HCT116 (cell line): ENCODE measurements at regions not wholly inside any gene's neighbourhood (a gene's known extent, or its start where the extent isn't known, plus 50 kb on each side); places are given as distances from the start of the nearest gene placed in this dataset.

Experiments used
- ATAC-seq: fragments of 200-7000 bp; cut with Tn5 transposase; 2 replicates; pipeline ENCODE4 v1.9.1; 2020; ENCODE audit warnings: mild to moderate bottlenecking, moderate library complexity
- BruUV-seq: library from RNA; stranded (reverse); fragments of 400-500 nt; replicated peaks from 2 replicates; lab custom pipeline; 2021; lab: Mats Ljungman, UMichigan
- CTCF ChIA-PET: fragments of 300-600 bp; sonication (Branson Sonifier 250); formaldehyde crosslinking; loops from one replicate; lab custom pipeline; 2021; ENCODE audit warnings: antibody characterized with exemption; lab: Charles Lee
- POLR2A ChIA-PET: fragments of 300-600, 350-600 bp; sonication (Branson Sonifier 250); formaldehyde crosslinking; loops from one replicate; lab custom pipeline; 2021; ENCODE audit warnings: antibody characterized with exemption; lab: Charles Lee
- RAD21 ChIA-PET, 2 experiments: fragments of 300-600 bp; sonication (Branson Sonifier 250); formaldehyde crosslinking; loops; one replicate each; lab custom pipeline; 2023; ENCODE audit warnings: low total read pairs in 2 of 2; ENCODE audit not compliant: uncharacterized antibody in 2 of 2, unreplicated experiment in 2 of 2, low non-redundant PET in 1 of 2; lab: Charles Lee
- DNase-seq: peaks from one replicate; pipeline ENCODE4 v3.0.0-alpha.2; 2010; ENCODE audit warnings: low read depth, low spot score
- H2AFZ ChIP-seq: fragments of 200-600 bp; shearing (Covaris generic), sonication (generic); 2 replicates; pipeline ENCODE4 v1.6.1; 2017; ENCODE audit warnings: low read depth, mixed run types, mixed read lengths, antibody characterized with exemption, low read length; ENCODE audit not compliant: poor library complexity, severe bottlenecking
- H3K27ac ChIP-seq: 2 replicates; pipeline ENCODE4 v1.5.1; 2012; ENCODE audit warnings: low read depth, low read length
- H3K27me3 ChIP-seq: fragments of 200-600 bp; sonication (generic); 2 replicates; pipeline ENCODE4 v1.6.1; 2016; ENCODE audit warnings: mixed run types, low read length, mixed read lengths; ENCODE audit not compliant: insufficient read depth
- H3K36me3 ChIP-seq, 2 experiments: fragments of 200-500 bp in 1 of 2; fragments of 200-600 bp in 1 of 2; sonication (Bioruptor generic) in 1 of 2; sonication (generic) in 1 of 2; 2 replicates each; pipeline versions ENCODE4 v1.5.1 to v1.6.1; 2014 to 2016; ENCODE audit warnings: low read length in 2 of 2, inconsistent platforms in 1 of 2, mixed read lengths in 1 of 2, mixed run types in 1 of 2; ENCODE audit not compliant: insufficient read depth in 2 of 2, control insufficient read depth in 1 of 2
- H3K4me1 ChIP-seq, 2 experiments: fragments of 200-600 bp in 1 of 2; sonication (generic) in 1 of 2; 2 replicates each; pipeline versions ENCODE4 v1.5.1 to v1.6.1; 2012 to 2017; ENCODE audit warnings: low read length in 2 of 2, inconsistent platforms in 1 of 2, mild to moderate bottlenecking in 1 of 2, mixed read lengths in 1 of 2, mixed run types in 1 of 2, moderate library complexity in 1 of 2; ENCODE audit not compliant: insufficient read depth in 2 of 2, control insufficient read depth in 1 of 2
- H3K4me2 ChIP-seq: fragments of 200-600 bp; sonication (generic); 2 replicates; pipeline ENCODE4 v1.6.1; 2017; ENCODE audit warnings: mixed run types, low read length, mixed read lengths
- H3K4me3 ChIP-seq, 2 experiments: fragments of 200-600 bp in 1 of 2; sonication (generic) in 1 of 2; replicated peaks in 1 of 2; 2 replicates each; pipeline ENCODE4 v1.5.1; 2011 to 2016; ENCODE audit warnings: low read length in 2 of 2, control low read depth in 1 of 2, low read depth in 1 of 2, mild to moderate bottlenecking in 1 of 2, mixed read lengths in 1 of 2, mixed run types in 1 of 2
- H3K79me2 ChIP-seq: fragments of 200-600 bp; sonication (generic); 2 replicates; pipeline ENCODE4 v1.6.1; 2017; ENCODE audit warnings: mild to moderate bottlenecking, mixed run types, low read length, moderate library complexity, mixed read lengths; ENCODE audit not compliant: insufficient read depth
- H3K9ac ChIP-seq: fragments of 200-600 bp; sonication (generic); 2 replicates; pipeline ENCODE4 v1.6.1; 2016; ENCODE audit warnings: low read length, mixed read lengths
- H3K9me2 ChIP-seq: fragments of 200-600 bp; sonication (generic), shearing (Covaris generic); 2 replicates; pipeline ENCODE4 v1.6.1; 2017; ENCODE audit warnings: mixed run types, mild to moderate bottlenecking, moderate library complexity; ENCODE audit not compliant: insufficient read depth
- H3K9me3 ChIP-seq, 2 experiments: fragments of 200-500 bp in 1 of 2; fragments of 200-600 bp in 1 of 2; sonication (Bioruptor generic) in 1 of 2; sonication (generic) in 1 of 2; 2 replicates each; pipeline ENCODE4 v1.6.1; 2014 to 2017; ENCODE audit warnings: low read length in 2 of 2, mixed read lengths in 2 of 2, inconsistent platforms in 1 of 2, low read depth in 1 of 2, mild to moderate bottlenecking in 1 of 2, mixed run types in 1 of 2, moderate library complexity in 1 of 2; ENCODE audit not compliant: control insufficient read depth in 1 of 2, insufficient read depth in 1 of 2
- H4K20me1 ChIP-seq: fragments of 200-600 bp; sonication (generic), shearing (Covaris generic); 2 replicates; pipeline ENCODE4 v1.6.1; 2017; ENCODE audit warnings: mixed run types, mild to moderate bottlenecking, moderate library complexity; ENCODE audit not compliant: insufficient read depth
- ATF3 ChIP-seq: IDR thresholded peaks from 2 replicates; pipeline ENCODE4 v1.6.1; 2012
- CBX3 ChIP-seq: IDR thresholded peaks from 2 replicates; pipeline ENCODE4 v1.6.1; 2012; ENCODE audit warnings: low read depth
- EZH2 ChIP-seq: fragments of 200-600 bp; sonication (generic); IDR thresholded peaks from 2 replicates; pipeline ENCODE4 v1.6.1; 2017; ENCODE audit warnings: antibody characterized with exemption, mixed run types
- FOSL1 ChIP-seq: IDR thresholded peaks from 2 replicates; pipeline ENCODE4 v1.6.1; 2012; ENCODE audit warnings: low read depth
- JUND ChIP-seq: IDR thresholded peaks from 2 replicates; pipeline ENCODE4 v1.6.1; 2012
- MAX ChIP-seq: IDR thresholded peaks from 2 replicates; pipeline ENCODE4 v1.6.1; 2012
- POLR2A ChIP-seq: IDR thresholded peaks from 2 replicates; pipeline ENCODE4 v1.7.0; 2011; ENCODE audit warnings: borderline replicate concordance; ENCODE audit not compliant: insufficient read depth, insufficient read length; ENCODE audit errors: extremely low read depth
- POLR2AphosphoS5 ChIP-seq: IDR thresholded peaks from 2 replicates; pipeline ENCODE4 v1.6.1; 2011; ENCODE audit warnings: mild to moderate bottlenecking, low read depth, low read length, moderate library complexity
- REST ChIP-seq: IDR thresholded peaks from 2 replicates; pipeline ENCODE4 v1.6.1; 2012; ENCODE audit warnings: low read depth
- SIN3A ChIP-seq: IDR thresholded peaks from 2 replicates; pipeline ENCODE4 v1.6.1; 2012; ENCODE audit warnings: low read depth
- SP1 ChIP-seq: IDR thresholded peaks from 2 replicates; pipeline ENCODE4 v1.6.1; 2012; ENCODE audit warnings: low read depth
- SRF ChIP-seq: IDR thresholded peaks from 2 replicates; pipeline ENCODE4 v1.6.1; 2012; ENCODE audit warnings: low read depth
- ZFX ChIP-seq: fragments of 450-650 bp; IDR thresholded peaks from 2 replicates; pipeline ENCODE4 v1.6.1; 2017
- intact Hi-C: fragments of 100-400 bp; cut with micrococcal nuclease; formaldehyde crosslinking; loops from 2 replicates; pipeline ENCODE4 v1.10.0; 2022

- BruUV-seq: no TSS peak
- Histone ChIP-seq H3K9me2 (no peaks in the 10 kb centered on the region), H4K20me1 (no peaks in the 10 kb centered on the region), H3K4me2 (no peak overlapping the region), H3K9ac (no peak overlapping the region), H3K79me2 (no peaks in the 10 kb centered on the region), H2AFZ (no peak overlapping the region), H3K4me1 (no peaks in the 10 kb centered on the region), H3K4me3 (no peak overlapping the region), H3K9me3 (peaks cover 8 to 22% of the 10 kb centered on the region in 2 experiments; a peak in 2 of 4 replicates), H3K27me3 (no peaks in the 10 kb centered on the region), H3K27ac (no peak overlapping the region), H3K36me3 (no peaks in the 10 kb centered on the region)
- RAD21 ChIA-PET: no interaction called here
- no peak for TF ChIP-seq SP1
- TF ChIP-seq POLR2A: no peak
- no peak for TF ChIP-seq JUND
- TF ChIP-seq CBX3: no peak
- TF ChIP-seq EZH2: no peak
- no peak for TF ChIP-seq MAX
- TF ChIP-seq REST: no peak
- no peak for TF ChIP-seq ZFX
- no peak for TF ChIP-seq SIN3A
- TF ChIP-seq FOSL1: no peak
- no peak for TF ChIP-seq POLR2AphosphoS5
- TF ChIP-seq ATF3: no peak
- no peak for TF ChIP-seq SRF
- DNase-seq (no peak), ATAC-seq (no peak)
- CTCF ChIA-PET: no interaction called here
- intact Hi-C loops: no loop called here
- POLR2A ChIA-PET: no interaction called here
These were observed 415.4 kb upstream of the SPTLC3 start for GRCh38 chr20:12593342-12593873.
